GM18951 (cell line): ENCODE measurements at regions not wholly inside any gene's neighbourhood (a gene's known extent, or its start where the extent isn't known, plus 50 kb on each side); places are given as distances from the start of the nearest gene placed in this dataset.

Experiments used
- POLR2A ChIP-seq: IDR thresholded peaks from 4 replicates; pipeline ENCODE4 v1.6.1; 2011; ENCODE audit warnings: mild to moderate bottlenecking; ENCODE audit not compliant: insufficient read length, insufficient read depth; ENCODE audit errors: extremely low read depth
- in situ Hi-C: fragments of 300-500 bp; cut with MboI; formaldehyde crosslinking; loops from one replicate; pipeline ENCODE4 v1.12.0; 2022; ENCODE audit warnings: low sequenced_read_pairs, mixed read lengths, inconsistent platforms; ENCODE audit not compliant: unreplicated experiment

DNA sequence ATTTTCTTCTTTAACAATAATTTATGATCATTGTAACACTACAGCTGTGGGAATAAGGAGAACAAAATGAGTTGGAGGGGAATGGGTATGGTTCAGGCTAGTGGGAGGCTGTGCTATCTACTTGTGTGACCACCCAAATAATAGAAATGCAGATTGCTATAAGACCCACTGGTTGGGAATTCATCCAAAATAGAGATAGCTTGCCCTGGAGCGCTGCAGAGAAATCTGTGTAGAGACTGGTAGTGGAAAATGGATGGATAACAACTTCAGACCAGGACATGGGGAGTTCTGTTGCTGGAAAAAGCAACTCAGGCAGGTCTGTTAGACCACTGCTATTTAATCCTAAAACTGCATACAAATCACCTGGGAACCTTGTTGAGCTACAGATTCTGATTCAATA, 137.1 kb upstream of the MKLN1 start:
- no peak for TF ChIP-seq POLR2A
- in situ Hi-C loops = no loop called here

DNA sequence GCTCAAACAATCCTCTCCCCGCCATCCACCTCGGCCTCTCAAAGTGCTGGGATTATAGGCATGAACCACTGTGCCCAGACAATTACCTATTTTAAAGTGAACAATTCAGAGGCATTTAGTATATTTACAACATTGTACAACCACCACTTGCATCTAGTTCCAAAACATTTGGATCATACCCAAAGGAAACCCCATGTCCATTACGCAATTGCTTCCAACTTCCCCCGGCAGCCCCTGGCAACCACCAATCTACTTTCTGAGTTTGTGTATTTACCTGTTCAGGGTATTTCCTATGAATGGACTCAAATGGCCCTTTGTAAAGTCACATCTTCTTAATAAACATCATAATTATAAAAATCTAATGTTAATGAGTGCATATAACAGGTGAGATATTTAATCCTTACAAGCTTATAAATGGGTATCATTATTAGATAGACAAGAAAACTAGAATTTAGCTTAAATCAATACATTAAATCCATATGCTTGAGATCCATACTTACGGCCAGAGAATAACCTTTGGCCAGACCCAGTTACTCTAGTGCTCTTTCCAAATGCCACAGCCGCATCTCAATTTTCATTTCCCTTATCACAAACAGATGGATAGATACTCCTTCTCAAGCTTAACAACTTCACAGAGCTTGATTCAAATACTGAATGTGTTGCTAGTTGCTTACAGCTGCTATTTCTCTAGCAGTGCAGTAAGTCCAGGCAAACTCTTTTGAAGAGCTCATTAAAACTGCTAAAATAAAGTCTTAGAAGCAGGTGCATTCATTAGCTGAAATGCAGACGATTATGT, 133.4 kb upstream of the MKLN1 start:
- no peak for TF ChIP-seq POLR2A
- in situ Hi-C loops = no loop called here

DNA sequence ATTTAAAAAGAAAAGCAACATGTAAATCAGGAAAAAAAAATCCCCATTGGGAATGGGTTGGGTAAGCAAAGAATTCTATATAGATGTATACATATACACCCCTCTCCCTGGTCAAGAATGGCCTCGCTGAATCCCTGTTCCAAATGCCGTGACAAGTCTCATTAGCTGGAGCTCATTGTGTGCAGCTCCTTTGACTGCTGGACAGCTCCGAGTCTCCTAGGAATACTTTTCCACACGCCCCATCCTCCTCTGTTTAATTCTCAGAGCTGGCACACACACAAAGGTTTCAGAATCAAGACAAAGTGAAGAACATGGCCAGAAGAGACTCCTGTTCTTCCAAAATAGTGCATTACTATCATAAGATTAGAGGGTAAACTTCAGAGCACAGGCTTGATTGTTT, 130.9 kb upstream of the MKLN1 start:
- no peak for TF ChIP-seq POLR2A
- in situ Hi-C loops = no loop called here

DNA sequence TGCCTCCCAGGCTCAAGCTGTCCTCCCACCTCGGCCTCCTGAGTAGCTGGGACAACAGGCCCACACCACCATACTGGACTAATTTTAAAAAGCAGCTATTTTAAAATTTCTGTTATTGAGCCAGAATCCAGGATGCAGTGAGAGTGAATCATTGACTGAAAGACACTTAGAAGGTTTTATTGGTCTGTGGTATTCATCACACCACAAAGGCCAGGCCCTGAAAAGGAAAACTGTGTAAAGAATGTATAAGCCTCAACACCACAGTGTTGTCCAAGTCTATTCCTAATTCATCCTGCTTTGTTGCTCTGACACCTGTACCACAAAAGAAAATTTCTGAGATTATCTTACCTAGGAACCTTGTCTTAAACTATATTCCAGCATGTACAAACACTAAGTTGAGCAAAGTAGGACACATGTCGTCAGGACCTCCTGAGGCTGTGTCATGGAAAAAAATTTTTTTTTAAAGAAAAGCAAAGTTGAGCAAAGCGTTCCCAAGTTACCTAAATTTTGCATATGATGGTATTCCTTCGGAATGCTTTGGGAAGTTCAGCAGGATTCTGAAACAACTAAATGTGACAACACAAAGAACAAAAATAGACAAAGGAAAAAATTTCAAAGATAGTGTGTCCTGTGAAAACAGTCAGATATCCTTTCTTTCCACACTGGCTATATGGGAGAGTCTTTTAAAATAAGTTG, 129.6 kb upstream of the MKLN1 start:
- in situ Hi-C loops = no loop called here

DNA sequence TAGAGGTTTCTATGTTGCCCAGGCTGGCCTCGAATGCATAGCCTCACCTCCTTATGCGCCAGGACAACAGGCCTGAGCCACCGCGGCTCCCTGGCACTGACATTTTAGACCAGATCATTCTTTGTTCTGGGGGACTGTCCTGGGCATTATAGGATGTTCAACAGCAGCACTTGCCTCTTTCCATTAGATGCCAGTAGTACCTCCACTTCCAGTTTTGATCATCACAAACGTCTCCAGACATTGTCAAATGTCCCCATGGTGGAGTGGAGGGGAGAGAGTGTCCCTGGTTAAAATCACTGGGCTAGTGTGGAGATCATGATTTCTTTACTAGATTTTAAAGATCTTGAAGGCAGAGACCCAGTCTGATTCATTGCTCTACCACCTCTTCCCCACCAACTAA, 125.2 kb upstream of the MKLN1 start:
- in situ Hi-C loops = no loop called here
- TF ChIP-seq POLR2A = no peak

More for the DNA sequence above, 129.6 kb upstream of the MKLN1 start:
- no peak for TF ChIP-seq POLR2A

DNA sequence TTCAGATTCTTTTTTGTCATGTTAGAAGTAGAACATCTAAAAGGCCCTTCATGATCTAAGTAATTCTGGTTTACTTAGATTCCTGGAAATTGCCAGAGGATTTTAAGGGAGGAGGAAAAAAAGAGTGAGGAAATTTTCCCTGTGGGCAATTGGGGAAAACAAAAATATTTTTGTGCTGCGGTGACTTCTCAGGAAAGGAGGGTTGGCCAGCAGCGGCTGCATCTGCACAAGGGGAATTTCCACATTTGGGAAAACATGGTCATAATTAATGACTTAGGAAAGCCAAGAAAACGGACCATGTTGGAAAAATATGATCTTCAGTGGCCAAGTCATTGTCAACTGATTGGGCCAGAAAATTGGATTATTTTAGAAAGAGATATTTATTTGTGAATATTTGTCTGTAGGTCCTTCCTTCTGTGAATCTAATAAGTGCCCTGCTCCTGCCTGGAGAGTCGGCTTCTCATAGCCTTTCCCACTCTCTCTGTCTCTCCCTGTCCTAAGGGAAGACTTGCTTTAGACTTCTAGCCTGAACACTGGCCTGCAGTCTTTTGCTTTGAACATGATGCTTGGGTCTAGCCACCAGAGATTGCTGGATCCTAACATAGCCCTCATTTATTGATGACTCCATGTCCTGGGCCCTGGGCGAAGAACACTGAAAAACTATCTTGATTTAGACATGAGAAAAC, 124.2 kb upstream of the MKLN1 start:
- in situ Hi-C loops = no loop called here
- no peak for TF ChIP-seq POLR2A

DNA sequence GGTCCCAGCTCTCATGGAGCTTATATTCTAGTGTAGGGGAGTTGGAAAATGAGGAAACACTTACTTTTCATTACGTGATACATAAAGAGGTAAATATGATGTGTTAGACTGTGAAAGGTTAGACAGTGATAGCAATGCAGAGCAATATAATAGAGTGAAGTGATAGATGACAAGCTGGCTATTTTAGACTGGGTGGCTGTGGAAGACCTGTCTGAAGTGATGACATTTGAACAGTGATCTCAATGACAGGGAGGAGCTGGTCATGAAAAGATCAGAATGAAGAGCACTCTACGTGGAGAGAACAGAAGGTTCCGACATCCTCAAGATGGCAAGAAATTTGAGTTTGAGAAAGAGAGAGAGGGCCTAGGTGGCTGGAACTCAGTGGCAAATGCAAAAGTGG, 118.9 kb upstream of the MKLN1 start:
- in situ Hi-C loops = no loop called here
- TF ChIP-seq POLR2A = no peak

DNA sequence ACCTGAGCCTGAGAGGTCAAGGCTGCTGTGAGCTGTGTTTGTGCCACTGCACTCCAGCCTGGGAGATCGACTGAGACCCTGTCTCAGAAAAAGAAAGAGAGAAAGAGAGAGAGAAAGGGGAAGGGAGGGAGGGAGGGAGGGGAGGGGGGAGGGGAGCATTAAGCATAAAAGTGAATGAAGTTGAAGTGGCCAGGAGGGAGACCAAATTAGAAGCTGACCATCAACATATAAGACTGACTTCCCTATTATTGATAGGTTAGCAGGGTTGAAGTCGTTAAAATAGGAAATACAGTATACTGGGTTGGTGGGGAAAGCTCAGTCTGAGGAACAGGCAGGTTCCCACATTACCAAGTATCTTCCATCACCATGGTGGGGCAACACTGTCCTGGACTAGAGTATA, 117.1 kb upstream of the MKLN1 start:
- no peak for TF ChIP-seq POLR2A
- in situ Hi-C loops = no loop called here

DNA sequence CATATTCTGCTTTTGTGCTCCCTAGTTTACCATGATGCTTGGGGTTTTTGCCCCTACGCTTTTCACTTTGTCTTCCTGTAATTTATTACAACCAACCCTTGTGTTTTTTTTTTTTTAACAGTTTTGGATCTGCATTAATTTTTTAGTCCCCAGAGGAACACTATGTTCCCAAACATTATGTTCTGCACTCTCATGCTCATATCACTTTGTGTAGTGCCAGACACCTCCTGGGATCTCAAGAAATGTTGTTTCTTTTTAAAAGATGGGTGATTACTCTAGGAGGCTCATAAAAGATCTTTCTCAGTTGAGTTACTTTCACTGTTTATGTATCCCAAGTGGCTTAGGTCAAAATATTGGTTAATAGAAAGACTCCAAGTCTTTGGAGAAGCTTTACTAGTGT, 116.2 kb upstream of the MKLN1 start:
- in situ Hi-C loops = no loop called here
- no peak for TF ChIP-seq POLR2A

DNA sequence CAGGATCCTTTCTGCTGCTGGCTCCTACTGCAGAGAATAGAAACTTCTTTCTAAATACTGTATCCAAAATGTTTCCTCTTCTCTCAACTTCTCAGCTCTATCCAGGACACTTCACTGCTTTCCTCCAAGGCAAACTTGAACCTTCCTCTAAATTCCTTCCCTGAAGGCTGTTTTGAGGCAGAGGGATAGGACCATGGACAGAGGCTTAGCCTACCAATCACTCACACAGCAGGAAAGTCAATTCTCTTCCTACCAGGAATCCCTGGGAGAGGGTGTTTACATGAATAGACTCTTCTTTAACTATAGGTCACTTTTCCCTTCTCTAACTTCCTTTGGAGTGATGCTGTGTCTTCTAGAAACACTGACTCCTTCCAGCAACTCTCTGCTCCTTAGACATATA, 115.6 kb upstream of the MKLN1 start:
- in situ Hi-C loops = no loop called here
- no peak for TF ChIP-seq POLR2A

DNA sequence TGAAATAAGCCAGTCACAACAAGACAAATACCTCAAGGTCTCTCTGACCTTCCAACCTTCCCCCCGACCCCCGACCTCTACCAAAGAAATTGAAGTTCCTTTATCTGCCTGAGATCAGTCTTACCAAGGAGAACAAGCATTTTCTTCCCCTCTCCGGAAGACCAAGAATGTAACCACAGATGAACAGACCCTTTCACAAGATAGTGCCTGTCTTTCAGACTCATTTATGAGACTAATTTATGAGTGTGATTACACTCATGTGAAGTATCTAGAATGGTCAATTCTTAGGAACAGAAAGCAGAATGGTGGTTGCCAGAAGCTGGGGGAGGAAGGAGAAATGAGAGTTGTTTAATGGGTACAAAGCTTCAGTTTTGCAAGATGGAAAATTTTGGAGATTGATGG, 108.9 kb upstream of the MKLN1 start:
- no peak for TF ChIP-seq POLR2A
- in situ Hi-C loops = no loop called here

DNA sequence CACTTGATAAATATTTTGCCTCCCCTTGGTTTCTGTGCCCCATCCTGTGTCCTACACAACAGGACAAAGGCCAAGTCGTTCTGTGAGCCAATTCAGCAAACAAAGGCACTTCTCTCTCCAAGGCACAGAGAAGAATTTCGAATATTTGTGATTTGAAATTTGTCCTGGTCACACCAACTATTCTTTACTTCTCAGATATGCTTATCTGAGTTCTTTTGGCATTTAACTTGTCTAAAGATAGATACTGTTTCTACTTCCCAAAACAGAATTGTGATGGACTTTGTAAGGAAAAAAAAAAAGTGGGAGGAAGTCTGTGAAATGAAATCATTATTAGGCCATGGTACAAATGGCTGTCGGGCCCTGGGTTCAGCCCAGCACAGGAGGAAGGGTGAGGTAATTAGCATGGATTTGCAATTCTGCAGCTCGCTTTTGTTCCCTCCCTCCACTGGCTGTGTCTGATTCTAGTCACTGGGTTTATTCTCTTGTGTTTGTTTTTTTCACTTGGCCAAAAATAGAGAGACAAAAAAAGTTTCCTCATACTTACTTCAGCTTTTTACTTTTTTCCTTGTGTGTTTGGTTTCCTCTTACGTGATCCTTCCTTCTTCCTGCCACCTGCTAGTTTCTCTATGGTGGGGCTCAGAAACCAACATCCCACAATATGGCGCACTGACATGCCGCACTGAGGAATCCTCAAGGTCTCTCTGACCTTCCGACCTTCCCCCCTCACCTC, 108.2 kb upstream of the MKLN1 start:
- TF ChIP-seq POLR2A = no peak
- in situ Hi-C loops = loop anchor here (10.0 kb wide), 1 partner anchor 95 kb away; no protein-coding TSS in a partner anchor

DNA sequence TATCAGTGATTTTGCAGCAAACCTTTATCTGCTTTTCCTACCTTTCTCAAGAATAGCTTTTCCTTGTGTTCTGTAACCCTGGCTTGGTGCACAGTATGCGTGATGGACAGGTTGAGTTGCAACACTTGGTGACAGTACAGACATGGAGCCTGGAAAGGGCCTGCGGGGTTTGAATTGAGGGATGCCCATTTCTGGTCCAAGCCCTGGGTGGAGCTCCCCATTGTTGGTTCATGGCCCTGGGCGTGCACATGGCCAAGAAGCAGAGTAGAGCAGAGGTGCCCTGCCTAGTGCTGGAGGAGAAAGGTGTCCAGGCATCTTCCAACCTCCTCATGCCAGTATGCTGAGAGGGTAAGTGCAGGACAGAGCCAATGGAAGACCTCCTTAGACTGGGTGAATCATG, 106.6 kb upstream of the MKLN1 start:
- TF ChIP-seq POLR2A = no peak
- in situ Hi-C loops = loop anchor here (10.0 kb wide), 1 partner anchor 96 kb away; no protein-coding TSS in a partner anchor
